NB4 (cell line): ENCODE measurements at regions not wholly inside any gene's neighbourhood (a gene's known extent, or its start where the extent isn't known, plus 50 kb on each side); places are given as distances from the start of the nearest gene placed in this dataset.

ENCODE experiments used
- DNase-seq: peaks from one replicate; pipeline ENCODE4 v3.0.0; 2010; ENCODE audit warnings: low read depth
- H3K4me3 ChIP-seq: one replicate; pipeline ENCODE4 v1.5.1; 2011; ENCODE audit warnings: mild to moderate bottlenecking, low read depth, low read length, moderate library complexity
- CTCF ChIP-seq: IDR thresholded peaks from one replicate; pipeline ENCODE4 v1.5.1; 2012; ENCODE audit warnings: low read depth, low read length
- MAX ChIP-seq: IDR thresholded peaks from 2 replicates; pipeline ENCODE4 v1.6.1; 2011; ENCODE audit warnings: low read depth, low read length
- MYC ChIP-seq: IDR thresholded peaks from 2 replicates; pipeline ENCODE4 v1.6.1; 2011; ENCODE audit warnings: low read depth, low read length
- POLR2A ChIP-seq: IDR thresholded peaks from 2 replicates; pipeline ENCODE4 v1.6.1; 2011; ENCODE audit warnings: mild to moderate bottlenecking; ENCODE audit not compliant: insufficient read length; ENCODE audit errors: extremely low read depth

- no peak for DNase-seq
- no peak for TF ChIP-seq MYC
- TF ChIP-seq POLR2A: no peak
- TF ChIP-seq CTCF: no peak
- no peak for TF ChIP-seq MAX
- no peak overlapping the region for H3K4me3 ChIP-seq
Observed at GRCh38 chr1:172898866-172899265, 151.9 kb downstream of the TNFSF18 start.

GRCh38 chr1:172900376-172900997 lies 150.3 kb downstream of the TNFSF18 start:
- H3K4me3 ChIP-seq: no peak overlapping the region
- TF ChIP-seq MAX (no peak), MYC (no peak), CTCF (no peak), POLR2A (no peak)
- DNase-seq: peak; percentile 53

GRCh38 chr1:172902200-172902599 lies 148.5 kb downstream of the TNFSF18 start:
- no peak for DNase-seq
- no peak overlapping the region for H3K4me3 ChIP-seq
- no peak for TF ChIP-seq POLR2A
- no peak for TF ChIP-seq CTCF
- no peak for TF ChIP-seq MYC
- TF ChIP-seq MAX: no peak

GRCh38 chr1:172902861-172903381 lies 147.8 kb downstream of the TNFSF18 start:
- no peak overlapping the region for H3K4me3 ChIP-seq
- DNase-seq: no peak
- TF ChIP-seq POLR2A (no peak), MYC (no peak), MAX (no peak), CTCF (no peak)

GRCh38 chr1:172903581-172904220 lies 147.0 kb downstream of the TNFSF18 start:
- TF ChIP-seq MAX: no peak
- no peak for TF ChIP-seq POLR2A
- no peak for TF ChIP-seq MYC
- TF ChIP-seq CTCF: no peak
- no peak overlapping the region for H3K4me3 ChIP-seq
- no peak for DNase-seq
